ENCODE measurements at regions not wholly inside any gene's neighbourhood (a gene's known extent, or its start where the extent isn't known, plus 50 kb on each side); places are given as distances from the start of the nearest gene placed in this dataset.
A peak's percentile ranks its signal among the peaks of the same experiment; 100 is the strongest.

DNA sequence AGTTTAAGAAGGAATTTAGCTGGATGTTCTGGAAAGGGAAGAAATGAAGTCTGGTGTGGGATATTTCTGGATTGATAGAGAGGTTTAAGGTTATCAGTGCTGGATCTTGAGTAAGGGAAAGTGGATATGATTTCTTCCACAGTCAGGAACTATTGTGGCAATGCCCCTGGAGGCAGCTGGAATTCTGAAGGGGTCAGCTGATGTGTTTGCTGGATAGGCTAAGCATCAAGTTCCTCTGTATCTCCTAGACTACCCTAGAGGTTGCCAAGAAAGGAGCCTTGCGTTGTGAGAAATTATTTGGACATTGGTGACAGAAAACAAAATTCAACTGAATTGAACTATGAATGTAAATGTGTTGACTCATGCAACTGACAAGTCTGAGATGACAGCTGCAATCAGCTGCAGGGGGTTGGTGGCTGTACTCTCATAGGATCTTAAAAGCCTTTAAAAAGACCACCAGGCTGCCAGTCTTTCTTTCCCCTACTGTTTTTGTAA is 244.4 kb downstream of the ATXN7L3B start:
- Histone ChIP-seq H3K9ac (ENCODE audit: low read length) (no peak overlapping the region), H3K27ac (ENCODE audit: low read length) (no peak overlapping the region), H3K4me2 (ENCODE audit: low read depth, low read length, poor library complexity, severe bottlenecking) (no peak overlapping the region), H3K9me3 (ENCODE audit: low read length) (no peaks in the 10 kb centered on the region), H3K9me2 (replicated peaks; ENCODE audit: insufficient read depth, low read length) (no peaks in the 10 kb centered on the region), H3K36me3 (ENCODE audit: insufficient read depth, low read length) (no peaks in the 10 kb centered on the region), H4K20me1 (ENCODE audit: insufficient read depth, low read depth, low read length) (no peaks in the 10 kb centered on the region), H3K4me3 (ENCODE audit: low read length) (no peak overlapping the region), H3K27me3 (ENCODE audit: low read length) (no peaks in the 10 kb centered on the region), H3K79me2 (ENCODE audit: low read length) (no peaks in the 10 kb centered on the region), H3K4me1 (ENCODE audit: low read length) (peaks cover 12% of the 10 kb centered on the region), H2AFZ (ENCODE audit: low read length) (no peak overlapping the region)
- DNase-seq: no peak

DNA sequence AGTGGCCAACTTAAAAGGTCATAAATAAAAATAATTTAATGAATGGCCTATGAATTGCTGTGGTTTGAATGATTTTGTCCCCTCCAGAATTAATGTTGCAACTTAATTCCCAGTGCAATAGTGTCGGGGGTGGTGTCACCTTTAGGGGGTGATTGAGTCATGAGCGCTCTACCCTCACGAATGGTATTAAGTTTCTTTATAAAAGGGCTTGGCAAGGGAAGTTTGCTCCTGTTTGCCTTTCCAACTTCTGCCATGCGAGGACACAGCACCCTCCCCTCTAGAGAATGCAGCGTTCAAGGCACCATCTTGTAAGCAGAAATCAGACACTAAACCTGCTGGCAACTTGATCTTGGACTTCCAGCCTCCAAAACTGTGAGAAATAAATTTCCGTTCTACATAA is 253.3 kb downstream of the ATXN7L3B start:
- Histone ChIP-seq H3K9me3 (ENCODE audit: low read length) (no peaks in the 10 kb centered on the region), H3K27me3 (ENCODE audit: low read length) (no peaks in the 10 kb centered on the region), H3K4me3 (ENCODE audit: low read length) (no peak overlapping the region), H3K27ac (ENCODE audit: low read length) (no peak overlapping the region), H4K20me1 (ENCODE audit: insufficient read depth, low read depth, low read length) (no peaks in the 10 kb centered on the region), H2AFZ (ENCODE audit: low read length) (no peak overlapping the region), H3K9ac (ENCODE audit: low read length) (no peak overlapping the region), H3K4me1 (ENCODE audit: low read length) (no peaks in the 10 kb centered on the region), H3K79me2 (ENCODE audit: low read length) (no peaks in the 10 kb centered on the region), H3K9me2 (replicated peaks; ENCODE audit: insufficient read depth, low read length) (no peaks in the 10 kb centered on the region), H3K4me2 (ENCODE audit: low read depth, low read length, poor library complexity, severe bottlenecking) (no peak overlapping the region), H3K36me3 (ENCODE audit: insufficient read depth, low read length) (no peaks in the 10 kb centered on the region)
- no peak for DNase-seq

DNA sequence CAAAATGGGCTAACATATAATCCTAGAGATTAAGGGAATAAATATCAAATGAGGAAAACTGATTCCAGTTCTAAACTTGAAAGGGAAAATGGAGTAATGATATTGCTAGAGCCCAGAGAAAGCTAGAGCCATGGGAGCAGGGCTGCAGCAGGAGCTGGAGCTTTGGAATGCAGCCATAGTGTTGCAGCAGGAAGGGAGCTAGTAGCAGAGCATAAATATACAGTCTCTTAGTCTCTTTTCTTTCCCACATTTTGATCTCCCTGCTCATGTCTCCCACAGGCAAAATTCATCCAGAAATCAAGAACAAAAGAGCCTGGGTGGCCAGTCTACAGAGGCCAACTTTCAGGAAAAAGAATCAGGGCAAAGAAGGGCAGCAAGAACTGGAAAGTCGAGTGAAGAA is 253.7 kb downstream of the ATXN7L3B start:
- no peak for DNase-seq
- Histone ChIP-seq H2AFZ (ENCODE audit: low read length) (no peak overlapping the region), H3K4me2 (ENCODE audit: low read depth, low read length, poor library complexity, severe bottlenecking) (no peak overlapping the region), H3K79me2 (ENCODE audit: low read length) (no peaks in the 10 kb centered on the region), H3K27ac (ENCODE audit: low read length) (no peak overlapping the region), H3K4me3 (ENCODE audit: low read length) (no peak overlapping the region), H3K9ac (ENCODE audit: low read length) (no peak overlapping the region), H3K9me2 (replicated peaks; ENCODE audit: insufficient read depth, low read length) (no peaks in the 10 kb centered on the region), H3K27me3 (ENCODE audit: low read length) (no peaks in the 10 kb centered on the region), H4K20me1 (ENCODE audit: insufficient read depth, low read depth, low read length) (no peaks in the 10 kb centered on the region), H3K4me1 (ENCODE audit: low read length) (no peaks in the 10 kb centered on the region), H3K9me3 (ENCODE audit: low read length) (no peaks in the 10 kb centered on the region), H3K36me3 (ENCODE audit: insufficient read depth, low read length) (no peaks in the 10 kb centered on the region)

DNA sequence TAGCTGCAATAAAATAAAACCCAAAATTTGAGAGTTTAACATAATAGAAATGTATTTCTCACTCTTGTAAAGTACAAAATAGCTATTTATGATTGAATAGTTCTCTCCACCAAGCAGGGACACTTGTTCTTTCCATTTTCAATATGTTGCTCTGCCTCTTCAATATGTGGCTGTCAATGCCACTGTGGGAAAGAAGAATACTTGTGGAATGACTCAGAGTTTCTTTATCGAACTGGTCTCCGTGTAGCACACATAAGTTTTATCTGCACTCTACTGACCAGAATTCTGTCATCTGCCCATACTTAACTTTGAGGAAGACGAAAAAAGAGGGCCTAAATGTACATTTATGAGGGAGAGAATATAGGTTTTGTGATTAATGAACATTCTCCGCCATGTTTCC is 256.9 kb downstream of the ATXN7L3B start:
- Histone ChIP-seq H4K20me1 (ENCODE audit: insufficient read depth, low read depth, low read length) (no peaks in the 10 kb centered on the region), H3K4me1 (ENCODE audit: low read length) (no peaks in the 10 kb centered on the region), H3K4me2 (ENCODE audit: low read depth, low read length, poor library complexity, severe bottlenecking) (no peak overlapping the region), H3K9me3 (ENCODE audit: low read length) (no peaks in the 10 kb centered on the region), H3K9me2 (replicated peaks; ENCODE audit: insufficient read depth, low read length) (no peaks in the 10 kb centered on the region), H3K9ac (ENCODE audit: low read length) (no peak overlapping the region), H3K27ac (ENCODE audit: low read length) (no peak overlapping the region), H2AFZ (ENCODE audit: low read length) (no peak overlapping the region), H3K36me3 (ENCODE audit: insufficient read depth, low read length) (no peaks in the 10 kb centered on the region), H3K4me3 (ENCODE audit: low read length) (no peak overlapping the region), H3K79me2 (ENCODE audit: low read length) (no peaks in the 10 kb centered on the region), H3K27me3 (ENCODE audit: low read length) (no peaks in the 10 kb centered on the region)
- DNase-seq: no peak

DNA sequence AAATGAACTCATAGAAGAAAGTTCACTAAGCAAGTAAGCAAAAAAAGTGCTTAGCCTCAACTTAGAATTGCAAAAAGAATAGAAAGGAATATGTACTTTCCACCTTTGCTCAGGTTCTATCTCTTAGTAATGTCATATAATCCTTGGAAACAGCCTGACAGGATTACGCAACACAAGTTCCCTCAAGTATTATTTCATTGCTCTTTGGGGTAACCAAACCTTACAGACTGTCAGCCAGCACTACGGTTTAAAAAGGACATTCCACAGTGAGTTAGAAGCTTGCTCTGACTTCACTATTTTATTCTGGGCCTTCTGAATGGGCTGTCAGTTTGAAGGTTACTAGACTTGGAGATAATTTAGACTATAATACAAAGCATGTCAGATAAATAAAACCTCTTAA is 264.0 kb downstream of the ATXN7L3B start:
- no peak overlapping the region for H3K9ac ChIP-seq (ENCODE audit: low read length)
- H4K20me1 ChIP-seq (ENCODE audit: insufficient read depth, low read depth, low read length): no peaks in the 10 kb centered on the region
- no peak overlapping the region for H3K4me3 ChIP-seq (ENCODE audit: low read length)
- no peaks in the 10 kb centered on the region for H3K79me2 ChIP-seq (ENCODE audit: low read length)
- H3K36me3 ChIP-seq (ENCODE audit: insufficient read depth, low read length): no peaks in the 10 kb centered on the region
- no peak overlapping the region for H3K27ac ChIP-seq (ENCODE audit: low read length)
- no peak for DNase-seq
- H3K9me2 ChIP-seq (replicated peaks; ENCODE audit: insufficient read depth, low read length): no peaks in the 10 kb centered on the region
- H2AFZ ChIP-seq (ENCODE audit: low read length): no peak overlapping the region
- no peaks in the 10 kb centered on the region for H3K9me3 ChIP-seq (ENCODE audit: low read length)
- H3K27me3 ChIP-seq (ENCODE audit: low read length): no peaks in the 10 kb centered on the region
- no peak overlapping the region for H3K4me2 ChIP-seq (ENCODE audit: low read depth, low read length, poor library complexity, severe bottlenecking)
- H3K4me1 ChIP-seq (ENCODE audit: low read length): no peaks in the 10 kb centered on the region

DNA sequence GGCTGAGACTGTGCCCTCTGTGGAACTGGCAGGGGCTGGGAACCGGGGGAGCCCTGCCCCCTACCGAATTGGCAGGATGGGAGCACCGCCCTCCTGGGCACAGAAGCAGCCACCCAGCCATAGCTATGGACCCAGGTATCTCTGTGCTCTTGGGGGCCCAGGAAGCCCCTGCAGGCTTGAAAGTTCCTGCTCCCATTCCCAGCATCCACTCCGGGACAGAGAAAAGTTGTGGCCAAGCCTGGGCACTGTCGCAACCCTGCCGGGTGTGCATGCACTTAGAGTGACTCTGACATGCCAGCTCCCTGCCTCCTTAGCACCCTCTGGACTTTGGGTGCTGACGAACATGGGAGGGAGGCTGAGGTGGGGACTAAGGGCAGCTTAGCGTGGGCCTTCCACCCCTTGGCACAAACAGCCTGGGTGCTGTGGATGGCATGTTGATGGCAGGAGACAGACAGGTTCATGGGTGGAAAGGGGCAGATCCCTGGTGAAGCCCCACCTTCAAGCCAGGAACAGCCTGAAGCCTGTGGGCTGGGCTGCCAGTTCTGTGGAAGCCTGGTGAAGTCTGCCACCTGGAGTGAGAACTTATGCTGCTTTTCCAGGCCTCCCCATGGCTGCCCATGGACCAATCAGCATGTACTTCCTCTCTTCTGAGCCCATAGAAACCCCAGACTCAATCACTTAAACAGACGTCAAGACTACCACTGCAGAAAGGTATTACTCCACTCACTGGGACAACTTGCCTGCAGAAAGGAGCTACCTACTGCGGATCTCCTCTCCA is 279.0 kb downstream of the ATXN7L3B start:
- peak; percentile 46 for DNase-seq
- H3K4me1 ChIP-seq (ENCODE audit: low read length): no peaks in the 10 kb centered on the region
- H3K27me3 ChIP-seq (ENCODE audit: low read length): no peaks in the 10 kb centered on the region
- 0 out of 2 replicates have a peak overlapping the region, but pooled peaks have one; percentile 29 for H2AFZ ChIP-seq (ENCODE audit: low read length)
- H3K4me3 ChIP-seq (ENCODE audit: low read length): no peak overlapping the region
- H3K4me2 ChIP-seq (ENCODE audit: low read depth, low read length, poor library complexity, severe bottlenecking): no peak overlapping the region
- H3K36me3 ChIP-seq (ENCODE audit: insufficient read depth, low read length): no peaks in the 10 kb centered on the region
- peaks cover 3% of the 10 kb centered on the region; the same call in 1 of the 2 replicates for H3K9me3 ChIP-seq (ENCODE audit: low read length)
- no peaks in the 10 kb centered on the region for H3K79me2 ChIP-seq (ENCODE audit: low read length)
- H3K27ac ChIP-seq (ENCODE audit: low read length): no peak overlapping the region
- no peak overlapping the region for H3K9ac ChIP-seq (ENCODE audit: low read length)
- no peaks in the 10 kb centered on the region for H4K20me1 ChIP-seq (ENCODE audit: insufficient read depth, low read depth, low read length)
- H3K9me2 ChIP-seq (replicated peaks; ENCODE audit: insufficient read depth, low read length): no peaks in the 10 kb centered on the region

DNA sequence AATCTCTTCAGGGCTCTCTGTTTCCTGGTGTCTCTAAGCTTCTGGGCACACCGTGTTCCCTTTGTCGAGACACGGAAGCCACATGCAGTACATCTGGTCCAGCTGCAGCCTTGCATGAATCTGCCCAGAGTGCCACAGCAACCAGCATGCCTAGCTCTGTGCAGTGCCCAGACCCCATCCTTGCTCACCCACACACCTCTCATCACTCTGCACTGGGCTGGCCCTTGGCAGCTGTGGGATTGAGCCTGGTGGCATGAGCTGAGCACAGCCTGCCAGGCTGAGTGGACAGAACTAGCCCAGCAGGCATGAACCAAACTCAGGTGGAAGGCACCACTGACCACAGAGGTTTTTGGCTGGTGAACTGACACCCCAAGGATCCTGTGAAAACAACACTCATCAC is 279.9 kb downstream of the ATXN7L3B start:
- Histone ChIP-seq H3K9ac (ENCODE audit: low read length) (no peak overlapping the region), H3K36me3 (ENCODE audit: insufficient read depth, low read length) (no peaks in the 10 kb centered on the region), H4K20me1 (ENCODE audit: insufficient read depth, low read depth, low read length) (no peaks in the 10 kb centered on the region), H3K9me3 (ENCODE audit: low read length) (peaks cover 3% of the 10 kb centered on the region; the same call in 1 of the 2 replicates), H2AFZ (ENCODE audit: low read length) (0 out of 2 replicates have a peak overlapping the region, but pooled peaks have one; percentile 29), H3K4me1 (ENCODE audit: low read length) (no peaks in the 10 kb centered on the region), H3K27me3 (ENCODE audit: low read length) (no peaks in the 10 kb centered on the region), H3K79me2 (ENCODE audit: low read length) (no peaks in the 10 kb centered on the region), H3K27ac (ENCODE audit: low read length) (no peak overlapping the region), H3K9me2 (replicated peaks; ENCODE audit: insufficient read depth, low read length) (no peaks in the 10 kb centered on the region), H3K4me2 (ENCODE audit: low read depth, low read length, poor library complexity, severe bottlenecking) (no peak overlapping the region), H3K4me3 (ENCODE audit: low read length) (no peak overlapping the region)
- DNase-seq: no peak

DNA sequence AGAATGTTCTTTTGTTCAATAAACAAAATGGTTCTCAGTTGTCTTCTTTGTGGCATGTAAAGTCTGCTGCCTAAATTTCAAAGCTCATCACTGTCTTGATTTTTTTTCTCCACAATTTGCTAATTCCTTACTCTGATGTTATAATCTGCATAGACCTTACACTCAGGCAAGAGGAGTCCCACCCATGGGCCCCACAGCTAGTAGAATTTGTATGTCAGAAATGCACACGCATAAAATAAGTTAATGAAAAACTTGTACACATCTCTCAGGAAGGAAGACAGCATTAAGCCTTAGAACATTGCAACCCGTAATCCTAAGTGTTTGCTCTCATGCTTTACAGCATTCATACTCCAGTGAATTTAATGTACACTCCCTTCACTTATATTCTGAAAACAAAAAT is 280.8 kb downstream of the ATXN7L3B start:
- no peaks in the 10 kb centered on the region for H3K9me2 ChIP-seq (replicated peaks; ENCODE audit: insufficient read depth, low read length)
- no peak overlapping the region for H2AFZ ChIP-seq (ENCODE audit: low read length)
- H3K9ac ChIP-seq (ENCODE audit: low read length): no peak overlapping the region
- H3K79me2 ChIP-seq (ENCODE audit: low read length): no peaks in the 10 kb centered on the region
- no peak overlapping the region for H3K4me2 ChIP-seq (ENCODE audit: low read depth, low read length, poor library complexity, severe bottlenecking)
- H4K20me1 ChIP-seq (ENCODE audit: insufficient read depth, low read depth, low read length): no peaks in the 10 kb centered on the region
- no peaks in the 10 kb centered on the region for H3K27me3 ChIP-seq (ENCODE audit: low read length)
- no peak overlapping the region for H3K27ac ChIP-seq (ENCODE audit: low read length)
- no peaks in the 10 kb centered on the region for H3K4me1 ChIP-seq (ENCODE audit: low read length)
- DNase-seq: no peak
- H3K36me3 ChIP-seq (ENCODE audit: insufficient read depth, low read length): no peaks in the 10 kb centered on the region
- H3K4me3 ChIP-seq (ENCODE audit: low read length): no peak overlapping the region
- H3K9me3 ChIP-seq (ENCODE audit: low read length): peaks cover 3% of the 10 kb centered on the region; the same call in 1 of the 2 replicates

Data from Karpas-422 (cell line).